Left lung (tissue), 4 donors: ENCODE measurements at regions not wholly inside any gene's neighbourhood (a gene's known extent, or its start where the extent isn't known, plus 50 kb on each side); places are given as distances from the start of the nearest gene placed in this dataset.

Experiments
- ATAC-seq: fragments of 200-7000 bp; cut with Tn5 transposase; one replicate; pipeline ENCODE4 v1.9.1; 2020; ENCODE audit warnings: moderate library complexity
- DNase-seq, 4 donors: peaks; one replicate each; pipeline ENCODE4 v3.0.0-alpha.2; 2013 to 2020
- H3K27ac ChIP-seq, 2 donors: fragments of 200-600 bp; sonication (generic) in 1 of 2; one replicate each; pipeline versions ENCODE4 v1.5.0 to v1.8.0; 2020 to 2021
- H3K27me3 ChIP-seq, 2 donors: fragments of 200-600 bp; sonication (generic) in 1 of 2; one replicate each; pipeline versions ENCODE4 v1.5.0 to v1.8.0; 2020 to 2021
- H3K36me3 ChIP-seq, 2 donors: fragments of 200-600 bp; sonication (generic) in 1 of 2; one replicate each; pipeline versions ENCODE4 v1.5.0 to v1.8.0; 2020 to 2021
- H3K4me1 ChIP-seq, 2 donors: fragments of 200-600 bp; one replicate each; pipeline ENCODE4 v1.8.0; 2021
- H3K4me3 ChIP-seq, 2 donors: fragments of 200-600 bp; sonication (generic) in 1 of 2; one replicate each; pipeline versions ENCODE4 v1.5.0 to v1.8.0; 2020 to 2021; ENCODE audit warnings: mild to moderate bottlenecking in 1 of 2
- H3K9me3 ChIP-seq, 2 donors: fragments of 200-600 bp; sonication (generic) in 1 of 2; one replicate each; pipeline versions ENCODE4 v1.5.0 to v1.8.0; 2020 to 2021
- intact Hi-C, 2 donors: fragments of 100-400 bp; cut with DNase I; formaldehyde crosslinking; loops; one replicate each; pipeline versions ENCODE4 v1.11.2 to v1.14.2; 2022
- TF ChIP-seq, protein P1 (sequence below), 2 donors: fragments of 200-600 bp; sonication (generic) in 1 of 2; IDR thresholded peaks; one replicate each; pipeline versions ENCODE4 v1.5.0 to v1.8.0; 2021; ENCODE audit warnings: antibody characterized with exemption in 2 of 2
- donor health status: DM: no; HTN: yes; CAD: no.
- donor health status: DM: no; HTN: no; CAD: no.

DNA sequence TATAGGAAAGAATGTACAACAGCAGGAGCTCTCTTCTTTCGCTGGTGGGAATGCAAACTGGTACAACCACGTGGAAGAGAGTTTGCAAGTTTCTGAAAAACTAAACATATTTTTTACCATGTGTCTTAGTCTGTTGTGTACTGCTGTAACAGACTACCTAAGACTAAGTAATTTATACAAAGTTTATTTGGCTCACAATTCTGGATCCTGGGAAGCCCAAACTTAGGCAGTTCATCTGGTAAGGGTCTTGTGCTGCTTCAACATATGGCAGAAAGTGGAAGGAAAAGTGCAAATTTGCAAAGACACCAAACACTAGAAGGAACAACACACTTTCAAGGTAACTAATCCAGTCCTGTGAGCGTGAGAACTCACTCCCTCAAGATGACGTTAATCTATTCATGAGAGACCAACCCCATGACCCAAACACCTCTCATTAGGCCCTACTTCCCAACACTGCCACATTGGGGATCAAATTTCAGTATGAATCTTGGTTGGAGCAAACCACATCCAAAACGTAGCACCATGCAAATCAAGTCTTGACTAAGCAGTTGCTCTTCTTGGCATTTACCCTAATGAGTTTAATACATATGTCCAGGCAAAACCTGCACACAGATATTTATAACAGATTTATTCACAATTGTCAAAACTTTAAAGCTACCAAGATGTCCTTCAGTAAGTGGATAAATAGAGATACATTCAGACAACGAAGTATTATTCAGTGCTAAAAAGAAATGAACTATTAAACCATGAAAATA lies 481.9 kb upstream of the FOXG1 start:
- intact Hi-C loops = no loop called here
- Histone ChIP-seq H3K27ac (no peak overlapping the region), H3K4me1 (no peaks in the 10 kb centered on the region), H3K9me3 (no peaks in the 10 kb centered on the region), H3K27me3 (no peaks in the 10 kb centered on the region), H3K4me3 (no peak overlapping the region), H3K36me3 (no peaks in the 10 kb centered on the region)
- ATAC-seq = no peak
- DNase-seq = no peak
- TF ChIP-seq, protein P1, sequence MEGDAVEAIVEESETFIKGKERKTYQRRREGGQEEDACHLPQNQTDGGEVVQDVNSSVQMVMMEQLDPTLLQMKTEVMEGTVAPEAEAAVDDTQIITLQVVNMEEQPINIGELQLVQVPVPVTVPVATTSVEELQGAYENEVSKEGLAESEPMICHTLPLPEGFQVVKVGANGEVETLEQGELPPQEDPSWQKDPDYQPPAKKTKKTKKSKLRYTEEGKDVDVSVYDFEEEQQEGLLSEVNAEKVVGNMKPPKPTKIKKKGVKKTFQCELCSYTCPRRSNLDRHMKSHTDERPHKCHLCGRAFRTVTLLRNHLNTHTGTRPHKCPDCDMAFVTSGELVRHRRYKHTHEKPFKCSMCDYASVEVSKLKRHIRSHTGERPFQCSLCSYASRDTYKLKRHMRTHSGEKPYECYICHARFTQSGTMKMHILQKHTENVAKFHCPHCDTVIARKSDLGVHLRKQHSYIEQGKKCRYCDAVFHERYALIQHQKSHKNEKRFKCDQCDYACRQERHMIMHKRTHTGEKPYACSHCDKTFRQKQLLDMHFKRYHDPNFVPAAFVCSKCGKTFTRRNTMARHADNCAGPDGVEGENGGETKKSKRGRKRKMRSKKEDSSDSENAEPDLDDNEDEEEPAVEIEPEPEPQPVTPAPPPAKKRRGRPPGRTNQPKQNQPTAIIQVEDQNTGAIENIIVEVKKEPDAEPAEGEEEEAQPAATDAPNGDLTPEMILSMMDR (IDR thresholded peaks at IDR 0.05) = no peak

DNA sequence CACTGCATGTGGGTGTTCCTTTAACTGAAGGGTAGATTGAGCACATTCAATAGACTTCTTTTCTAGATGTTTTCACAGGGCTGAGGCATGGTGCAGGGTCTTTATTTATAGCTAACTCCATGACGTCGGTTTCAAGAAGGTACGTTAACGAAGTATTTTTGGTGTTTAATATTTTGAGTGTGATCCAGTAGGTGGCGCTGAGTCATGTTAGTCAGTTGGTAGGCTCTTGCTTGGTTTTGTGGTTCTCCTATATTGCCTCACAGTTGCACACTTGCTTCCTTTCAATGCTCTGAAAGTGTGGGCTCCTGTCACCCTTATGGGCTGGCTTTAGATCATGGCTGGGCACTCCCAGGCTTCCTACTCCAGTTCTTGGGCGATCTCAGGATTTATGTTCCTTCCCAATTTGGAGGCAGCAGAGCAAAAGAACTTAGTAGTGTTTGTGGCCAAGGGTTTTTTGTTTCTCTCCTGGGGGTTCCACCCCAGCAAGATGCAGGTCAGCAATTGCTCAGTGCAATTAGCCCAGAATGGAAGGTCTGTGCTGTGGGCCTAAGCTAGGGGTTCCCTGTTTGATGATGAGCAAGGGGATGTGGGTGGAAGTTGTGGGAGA lies 471.6 kb upstream of the FOXG1 start:
- H3K4me3 ChIP-seq = no peak overlapping the region
- ATAC-seq (peak; percentile 49), DNase-seq (peak in 1 of 4 donors; percentile 1)
- intact Hi-C loops = no loop called here
- peaks cover 0 to 8% of the 10 kb centered on the region in 2 donors for H3K9me3 ChIP-seq
- H3K36me3 ChIP-seq = no peaks in the 10 kb centered on the region
- no peaks in the 10 kb centered on the region for H3K4me1 ChIP-seq
- H3K27ac ChIP-seq = no peak overlapping the region
- TF ChIP-seq, protein P1 (IDR thresholded peaks at IDR 0.05) = no peak
- no peaks in the 10 kb centered on the region for H3K27me3 ChIP-seq

DNA sequence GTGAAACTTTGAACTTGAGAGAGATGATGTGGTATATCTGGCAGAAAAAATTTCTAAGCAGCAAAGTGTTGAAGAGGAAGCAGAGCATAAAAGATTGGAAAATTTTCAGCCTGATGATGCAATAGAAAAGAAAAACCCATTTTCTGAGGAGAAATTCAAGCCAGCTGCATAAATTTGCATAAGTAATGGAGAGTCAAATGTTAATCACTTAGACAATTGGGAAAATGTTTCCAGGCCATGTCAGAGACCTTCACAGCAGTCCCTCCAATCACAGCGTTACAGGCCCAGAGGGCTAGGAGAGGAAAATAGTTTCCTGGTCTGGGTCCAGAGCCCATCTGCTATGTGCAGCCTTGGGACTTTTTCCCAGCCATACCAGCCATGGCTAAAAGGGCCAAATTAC lies 469.0 kb upstream of the FOXG1 start:
- TF ChIP-seq, protein P1 (IDR thresholded peaks at IDR 0.05) = no peak
- intact Hi-C loops = no loop called here

DNA sequence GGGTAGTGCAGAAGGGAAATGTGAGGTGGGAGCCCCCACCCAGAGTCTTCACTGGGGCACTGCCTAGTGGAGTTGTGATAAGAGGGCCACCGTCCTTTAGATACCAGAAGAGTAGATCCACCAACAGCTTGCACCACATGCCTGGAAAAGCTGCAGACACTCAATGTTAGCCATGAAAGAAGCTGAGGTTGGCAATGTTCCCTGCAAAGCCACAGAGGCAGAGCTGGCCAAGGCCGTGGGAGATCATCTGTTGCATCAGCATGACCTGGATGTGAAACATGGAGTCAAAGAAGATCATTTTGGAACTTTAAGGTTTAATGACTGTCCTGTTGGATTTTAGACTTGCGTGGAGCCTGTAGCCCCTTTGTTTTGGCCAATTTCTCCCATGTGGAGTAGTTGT lies 468.4 kb upstream of the FOXG1 start:
- no peak for ATAC-seq
- H3K4me3 ChIP-seq = no peak overlapping the region

More for the DNA sequence above, 469.0 kb upstream of the FOXG1 start:
- ATAC-seq (no peak), DNase-seq (no peak)
- Histone ChIP-seq H3K27ac (no peak overlapping the region), H3K9me3 (peaks cover 0 to 13% of the 10 kb centered on the region in 2 donors), H3K27me3 (no peaks in the 10 kb centered on the region), H3K36me3 (no peaks in the 10 kb centered on the region), H3K4me3 (no peak overlapping the region), H3K4me1 (no peaks in the 10 kb centered on the region)

DNA sequence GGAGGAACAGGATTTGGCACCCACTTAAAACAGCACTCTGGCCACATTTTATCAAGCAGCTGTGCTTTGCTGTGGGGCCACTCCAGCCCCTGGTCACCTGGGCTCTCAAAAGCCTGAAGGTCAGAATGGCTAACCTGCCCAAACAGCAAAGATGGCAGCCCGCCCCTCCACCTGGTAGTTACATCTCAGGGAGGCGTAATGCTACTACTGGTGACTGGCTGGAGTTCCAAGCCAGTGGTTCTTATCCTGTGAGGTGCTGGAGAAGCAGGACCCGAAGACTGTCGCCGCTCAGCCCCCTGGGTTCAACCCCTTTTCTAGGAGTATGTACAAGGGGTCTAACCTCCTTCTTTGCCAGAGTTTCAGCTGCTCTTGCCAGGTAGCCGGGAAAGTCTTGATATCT lies 467.4 kb upstream of the FOXG1 start:
- Histone ChIP-seq H3K4me1 (no peaks in the 10 kb centered on the region), H3K36me3 (no peaks in the 10 kb centered on the region), H3K9me3 (peaks cover 0 to 13% of the 10 kb centered on the region in 2 donors), H3K27me3 (no peaks in the 10 kb centered on the region), H3K27ac (no peak overlapping the region), H3K4me3 (no peak overlapping the region)
- TF ChIP-seq, protein P1 (IDR thresholded peaks at IDR 0.05) = no peak
- DNase-seq (peak in 1 of 4 donors; percentile 34), ATAC-seq (no peak)
- intact Hi-C loops = no loop called here

More for the DNA sequence above, 468.4 kb upstream of the FOXG1 start:
- Histone ChIP-seq H3K36me3 (no peaks in the 10 kb centered on the region), H3K4me1 (no peaks in the 10 kb centered on the region), H3K27ac (no peak overlapping the region), H3K9me3 (peaks cover 0 to 13% of the 10 kb centered on the region in 2 donors), H3K27me3 (no peaks in the 10 kb centered on the region)
- TF ChIP-seq, protein P1 (IDR thresholded peaks at IDR 0.05) = no peak
- DNase-seq = peak in 1 of 4 donors; percentile 6
- intact Hi-C loops = no loop called here
